Left colon (tissue), 2 donors: ENCODE measurements at regions not wholly inside any gene's neighbourhood (a gene's known extent, or its start where the extent isn't known, plus 50 kb on each side); places are given as distances from the start of the nearest gene placed in this dataset.
"Not testable (repeated sequence)": the region's sequence is repeated elsewhere in the genome, so short reads cannot be mapped to it uniquely, and the experiment has no call there.

Experiments
- ATAC-seq: fragments of 200-7000 bp; cut with Tn5 transposase; one replicate; pipeline ENCODE4 v1.9.1; 2020; ENCODE audit warnings: mild to moderate bottlenecking, moderate library complexity
- DNase-seq, 2 donors: peaks; one replicate each; pipeline ENCODE4 v3.0.0-alpha.2; 2020
- intact Hi-C, 2 donors: fragments of 100-400 bp; cut with DNase I in 1 of 2; cut with micrococcal nuclease in 1 of 2; formaldehyde crosslinking; loops; one replicate each; pipeline versions ENCODE4 v1.11.2 to v1.14.0; 2022; cut with DNase I, micrococcal nuclease
- donor health status: DM: no; HTN: no; CAD: no.
- donor health status: DM: yes; HTN: yes; CAD: no.

- no peak for DNase-seq
- no peak for ATAC-seq
- intact Hi-C loops = no loop called here
These were observed 699.8 kb upstream of the NR2F2 start for GRCh38 chr15:95630683-95631082.

DNA sequence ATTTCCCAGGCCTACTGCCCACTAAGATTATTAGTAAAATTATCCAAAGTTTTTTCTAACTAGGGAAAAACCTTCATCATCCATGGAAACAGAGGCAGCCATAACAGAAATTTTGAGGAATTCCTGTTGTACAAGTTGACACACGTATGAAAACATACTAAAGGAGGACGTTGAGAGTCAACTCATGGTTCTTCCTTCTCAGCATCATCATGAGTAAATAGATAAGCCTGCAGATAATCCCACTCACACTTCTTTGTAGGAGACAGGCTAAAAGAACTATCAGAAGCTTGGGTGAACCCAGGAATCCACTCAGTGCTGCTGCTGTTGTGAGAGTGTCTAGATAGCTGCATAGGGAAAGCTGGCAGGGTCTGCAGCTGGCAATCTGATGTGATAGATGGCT lies 694.8 kb upstream of the NR2F2 start:
- DNase-seq = no peak
- no peak for ATAC-seq
- intact Hi-C loops = no loop called here

DNA sequence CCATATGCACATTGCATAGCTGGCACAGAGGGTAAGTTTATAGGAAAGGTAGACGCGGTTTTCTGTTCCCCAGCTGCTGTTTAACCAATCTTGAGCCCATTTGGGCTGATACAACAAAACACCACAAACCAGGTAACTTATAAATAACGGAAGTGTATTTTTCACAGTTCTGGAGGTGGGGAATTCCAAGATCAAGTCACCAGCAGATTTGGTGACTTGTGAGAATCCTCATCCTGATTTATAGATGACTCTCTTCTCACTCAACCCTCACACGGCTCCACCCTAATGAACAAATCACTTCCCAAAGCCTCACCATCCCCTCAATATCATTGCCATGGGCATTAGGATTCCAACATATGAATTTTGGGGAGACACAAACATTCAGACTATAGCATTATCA lies 694.4 kb upstream of the NR2F2 start:
- ATAC-seq = no peak
- DNase-seq = no peak
- intact Hi-C loops = no loop called here

DNA sequence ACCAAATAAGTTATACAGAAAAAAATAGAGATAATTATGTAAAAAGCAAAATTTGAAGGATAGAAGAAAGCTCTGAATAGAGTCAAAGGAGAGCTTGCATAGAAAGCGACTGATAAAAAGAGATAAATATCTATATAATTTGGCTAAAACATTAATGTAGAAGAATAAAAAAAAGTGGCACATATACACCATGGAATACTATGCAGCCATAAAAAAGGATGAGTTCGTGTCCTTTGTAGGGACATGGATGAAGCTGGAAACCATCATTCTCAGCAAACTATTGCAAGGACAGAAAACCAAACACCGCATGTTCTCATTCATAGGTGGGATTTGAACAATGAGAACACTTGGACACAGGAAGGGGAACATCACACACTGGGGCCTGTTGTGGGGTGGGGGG lies 693.3 kb upstream of the NR2F2 start:
- intact Hi-C loops, DNase-seq, ATAC-seq: not testable (repeated sequence)

GRCh38 chr15:95639208-95639607 lies 691.3 kb upstream of the NR2F2 start:
- ATAC-seq (no peak), DNase-seq (no peak)
- intact Hi-C loops = no loop called here

GRCh38 chr15:95644100-95644875 lies 686.2 kb upstream of the NR2F2 start:
- ATAC-seq (no peak), DNase-seq (no peak)
- intact Hi-C loops = no loop called here

DNA sequence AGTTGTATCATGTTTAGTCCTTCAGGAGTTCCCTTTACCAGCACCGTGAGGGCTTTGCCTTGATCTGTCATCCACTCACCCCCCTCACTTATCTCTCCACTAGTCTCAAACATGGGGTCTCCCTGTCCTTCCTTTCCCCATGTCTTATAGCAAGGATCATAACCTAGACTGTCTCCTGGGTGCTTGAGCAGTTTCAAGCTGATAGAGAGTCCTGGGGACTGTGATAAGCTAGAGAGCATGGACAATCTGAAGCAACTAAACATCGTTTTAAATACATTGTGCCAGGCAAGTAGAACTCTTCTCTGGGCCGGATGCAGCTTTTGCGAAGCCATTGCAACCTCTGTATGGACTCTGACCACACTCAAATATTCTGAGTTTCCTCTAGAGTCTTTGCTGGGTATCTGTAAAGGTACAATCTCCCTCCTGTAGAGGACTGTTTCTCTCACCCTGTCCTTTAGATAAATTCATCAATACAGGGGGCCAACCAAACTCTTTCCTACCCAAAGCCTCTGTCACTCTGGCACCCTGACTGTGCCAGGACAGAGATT lies 684.6 kb upstream of the NR2F2 start:
- no peak for ATAC-seq
- intact Hi-C loops = no loop called here
- DNase-seq = no peak

GRCh38 chr15:95646484-95647273 lies 683.8 kb upstream of the NR2F2 start:
- no peak for DNase-seq
- ATAC-seq = no peak
- intact Hi-C loops = no loop called here

DNA sequence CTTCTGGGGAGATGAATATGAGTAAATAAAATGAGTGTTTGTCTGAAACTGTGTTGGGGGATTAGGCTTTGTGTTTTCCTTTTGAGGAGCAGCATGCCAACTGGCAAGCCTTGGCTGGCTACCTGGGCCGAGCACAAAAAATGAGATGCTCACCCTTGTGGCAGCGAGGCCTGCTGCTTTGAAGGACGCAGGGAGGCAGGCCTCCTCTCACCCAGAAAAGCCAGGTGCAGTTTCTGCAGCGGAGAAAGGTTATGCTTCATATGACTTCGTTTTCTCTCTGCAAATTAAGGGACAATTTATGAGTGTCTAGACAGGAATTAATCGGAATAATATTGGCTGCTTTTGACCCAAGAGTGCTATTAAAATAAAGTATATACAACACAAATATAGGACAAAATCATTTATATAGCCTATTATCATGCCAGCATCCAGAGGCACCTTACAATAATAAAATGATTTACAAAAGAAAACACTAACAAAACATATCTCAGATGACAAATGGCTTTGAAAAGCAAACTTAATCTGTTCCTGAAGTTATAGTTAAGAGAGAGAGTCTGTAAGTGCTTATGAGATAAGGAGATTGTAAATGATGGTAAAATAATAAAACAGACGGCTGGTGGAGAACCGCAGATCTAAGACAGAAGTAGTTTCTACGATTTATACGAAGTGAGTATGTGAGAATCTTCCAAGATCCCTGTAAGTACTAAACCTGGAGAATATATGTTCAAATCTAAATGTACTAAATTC lies 682.8 kb upstream of the NR2F2 start:
- ATAC-seq = no peak
- no peak for DNase-seq
- intact Hi-C loops = no loop called here

DNA sequence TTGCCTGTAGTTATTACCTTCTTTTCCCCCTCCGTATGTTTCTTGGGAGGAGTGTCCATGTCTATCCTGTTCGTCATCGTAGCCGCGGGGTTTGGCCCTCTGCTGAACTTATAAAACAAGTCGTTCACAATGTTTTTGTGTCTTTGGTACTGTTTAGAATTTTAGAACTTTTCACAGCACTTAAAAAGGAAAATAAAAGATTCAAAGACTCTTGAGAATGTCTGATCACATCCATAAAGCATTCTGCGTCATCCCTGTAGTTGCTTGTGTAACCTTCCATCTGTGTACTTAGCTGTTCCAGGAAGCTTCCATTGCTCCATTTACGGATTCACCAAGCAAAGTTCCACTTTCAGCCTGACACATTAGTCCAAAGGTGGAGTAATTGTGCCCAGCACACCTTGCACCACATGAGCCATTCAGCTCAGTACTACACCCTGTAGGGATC lies 677.1 kb upstream of the NR2F2 start:
- intact Hi-C loops = no loop called here
- no peak for ATAC-seq
- DNase-seq = no peak

GRCh38 chr15:95655089-95655607 lies 675.4 kb upstream of the NR2F2 start:
- DNase-seq (no peak), ATAC-seq (no peak)
- intact Hi-C loops = no loop called here

- intact Hi-C loops = no loop called here
- DNase-seq = no peak
These were observed 673.9 kb upstream of the NR2F2 start for GRCh38 chr15:95656595-95656994.

GRCh38 chr15:95658799-95659198 lies 671.7 kb upstream of the NR2F2 start:
- DNase-seq = no peak
- ATAC-seq = no peak
- intact Hi-C loops = no loop called here

More at GRCh38 chr15:95656595-95656994, 673.9 kb upstream of the NR2F2 start:
- no peak for ATAC-seq

DNA sequence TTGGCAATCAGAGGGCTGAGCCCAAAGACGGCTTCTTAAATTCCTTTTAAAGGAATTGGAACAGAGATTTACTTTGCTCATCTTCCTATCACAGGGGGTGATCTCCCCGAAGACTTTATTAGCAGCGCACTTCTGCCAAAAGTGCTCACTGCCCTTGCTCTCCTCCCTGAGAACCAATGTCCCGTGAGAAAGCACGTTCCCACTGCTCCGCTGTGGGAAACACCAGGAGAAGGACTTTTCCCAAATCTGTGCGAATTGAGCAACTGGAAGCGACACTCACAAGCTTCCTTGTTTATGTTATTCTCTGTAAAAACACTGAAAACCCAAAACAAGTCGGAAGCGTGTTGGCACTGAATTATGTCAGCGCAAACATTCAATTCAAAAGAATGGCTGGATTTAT lies 670.8 kb upstream of the NR2F2 start:
- ATAC-seq (no peak), DNase-seq (no peak)
- intact Hi-C loops = no loop called here

DNA sequence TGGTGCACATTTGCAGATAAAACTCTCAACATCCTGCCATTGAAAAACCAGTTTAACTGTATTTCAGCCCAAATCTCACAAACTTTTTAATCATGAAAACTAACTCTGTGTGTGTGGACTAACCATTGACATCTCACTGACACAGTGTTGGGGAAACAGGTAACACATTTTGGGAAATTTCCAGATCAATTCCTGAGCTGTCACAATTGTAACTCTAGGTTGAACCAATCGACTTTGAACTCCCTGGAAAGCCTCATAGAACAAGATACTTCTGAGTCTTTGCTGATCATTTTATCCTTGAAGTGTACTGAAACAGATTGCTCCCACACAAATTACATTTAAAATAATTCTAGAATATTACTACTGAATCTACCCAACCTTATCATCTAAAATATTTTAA lies 667.9 kb upstream of the NR2F2 start:
- DNase-seq (no peak), ATAC-seq (no peak)
- intact Hi-C loops = no loop called here

GRCh38 chr15:95663156-95664100 lies 667.1 kb upstream of the NR2F2 start:
- ATAC-seq (no peak), DNase-seq (no peak)
- intact Hi-C loops = no loop called here

- ATAC-seq = no peak
- DNase-seq = no peak
- intact Hi-C loops = no loop called here
These were observed 666.0 kb upstream of the NR2F2 start for GRCh38 chr15:95664450-95664849.
